GM23338 (cell line): ENCODE measurements at regions not wholly inside any gene's neighbourhood (a gene's known extent, or its start where the extent isn't known, plus 50 kb on each side); places are given as distances from the start of the nearest gene placed in this dataset.

ENCODE experiments used
- ATAC-seq: fragments of 200-7000 bp; cut with Tn5 transposase; 3 replicates; pipeline ENCODE4 v1.9.1; 2020
- DNase-seq: peaks from one replicate; pipeline ENCODE4 v3.0.0-alpha.2; 2015; ENCODE audit warnings: low spot score
- H2AFZ ChIP-seq: fragments of 200-600 bp; sonication (generic); 2 replicates; pipeline ENCODE4 v1.8.0; 2016; ENCODE audit warnings: antibody characterized with exemption, mild to moderate bottlenecking, moderate library complexity
- H3F3A ChIP-seq: fragments of 200-600 bp; sonication (generic); replicated peaks from 2 replicates; pipeline ENCODE4 v1.8.0; 2017; ENCODE audit warnings: antibody characterized with exemption, mixed run types, low read depth
- H3K27ac ChIP-seq: fragments of 200-600 bp; sonication (generic); 2 replicates; pipeline ENCODE4 v1.6.1; 2016; ENCODE audit warnings: low read depth
- H3K27me3 ChIP-seq: fragments of 200-600 bp; sonication (generic); 2 replicates; pipeline ENCODE4 v1.8.0; 2016; ENCODE audit warnings: mild to moderate bottlenecking, mixed run types, moderate library complexity; ENCODE audit not compliant: insufficient read depth
- H3K36me3 ChIP-seq: fragments of 200-600 bp; sonication (generic); 2 replicates; pipeline ENCODE4 v1.8.0; 2016; ENCODE audit warnings: mild to moderate bottlenecking; ENCODE audit not compliant: insufficient read depth
- H3K4me1 ChIP-seq: fragments of 200-600 bp; sonication (generic); 2 replicates; pipeline ENCODE4 v1.8.0; 2016; ENCODE audit warnings: mild to moderate bottlenecking, moderate library complexity; ENCODE audit not compliant: insufficient read depth
- H3K4me2 ChIP-seq: fragments of 200-600 bp; sonication (generic); 2 replicates; pipeline ENCODE4 v1.7.1; 2017; ENCODE audit warnings: mixed run types
- H3K4me3 ChIP-seq: fragments of 200-600 bp; sonication (generic); 2 replicates; pipeline ENCODE4 v1.6.1; 2016; ENCODE audit warnings: mixed run types
- H3K79me2 ChIP-seq: fragments of 200-600 bp; sonication (generic); replicated peaks from 2 replicates; pipeline ENCODE4 v1.8.0; 2017; ENCODE audit warnings: mild to moderate bottlenecking; ENCODE audit not compliant: insufficient read depth
- H3K9me2 ChIP-seq: fragments of 200-600 bp; sonication (generic); 2 replicates; pipeline ENCODE4 v1.8.0; 2017; ENCODE audit not compliant: insufficient read depth
- H4K20me1 ChIP-seq: fragments of 200-600 bp; sonication (generic); replicated peaks from 2 replicates; pipeline ENCODE4 v1.8.0; 2017; ENCODE audit warnings: mild to moderate bottlenecking; ENCODE audit not compliant: insufficient read depth
- H3K27ac Mint-ChIP-seq: 2 replicates; pipeline ENCODE4 v1.8.0; 2020; ENCODE audit warnings: inconsistent platforms, mild to moderate bottlenecking, moderate library complexity, mixed read lengths
- H3K27me3 Mint-ChIP-seq: 3 replicates; pipeline ENCODE4 v1.8.0; 2022; ENCODE audit warnings: low read depth, mild to moderate bottlenecking, moderate library complexity, mixed read lengths, inconsistent platforms; ENCODE audit not compliant: insufficient read depth, poor library complexity
- H3K36me3 Mint-ChIP-seq: 3 replicates; pipeline ENCODE4 v1.8.0; 2021; ENCODE audit warnings: low read depth, mild to moderate bottlenecking, inconsistent platforms, moderate library complexity, mixed read lengths
- H3K4me1 Mint-ChIP-seq: 3 replicates; pipeline ENCODE4 v1.8.0; 2020; ENCODE audit warnings: mild to moderate bottlenecking, inconsistent platforms, mixed read lengths
- H3K4me3 Mint-ChIP-seq: 3 replicates; pipeline ENCODE4 v1.8.0; 2021; ENCODE audit warnings: moderate library complexity, mild to moderate bottlenecking, inconsistent platforms, mixed read lengths
- H3K9me3 Mint-ChIP-seq: 3 replicates; pipeline ENCODE4 v1.8.0; 2020; ENCODE audit warnings: moderate library complexity, mild to moderate bottlenecking, inconsistent platforms, mixed read lengths
- CTCF ChIP-seq, 2 experiments: fragments of 200-600 bp in 1 of 2; sonication (generic) in 1 of 2; conservative IDR thresholded peaks; 2 replicates each; pipeline versions ENCODE4 v1.5.1 to v1.6.1; 2016 to 2017; ENCODE audit warnings: antibody characterized with exemption in 2 of 2, low read depth in 2 of 2, mild to moderate bottlenecking in 2 of 2, moderate library complexity in 1 of 2
- ETS1 ChIP-seq: IDR thresholded peaks from 2 replicates; pipeline ENCODE4 v1.6.1; 2016; ENCODE audit warnings: antibody characterized with exemption
- EZH2 ChIP-seq: fragments of 200-600 bp; sonication (generic); IDR thresholded peaks from one replicate; pipeline ENCODE4 v1.8.0; 2017; ENCODE audit warnings: antibody characterized with exemption, mild to moderate bottlenecking, low read depth; ENCODE audit not compliant: unreplicated experiment
- EZH2phosphoT487 ChIP-seq: fragments of 200-600 bp; sonication (generic); IDR thresholded peaks from one replicate; pipeline ENCODE4 v1.8.1; 2018; ENCODE audit warnings: antibody characterized with exemption; ENCODE audit not compliant: unreplicated experiment
- JUNB ChIP-seq: IDR thresholded peaks from one replicate; pipeline ENCODE4 v1.6.1; 2016; ENCODE audit warnings: antibody characterized with exemption; ENCODE audit not compliant: unreplicated experiment
- NANOG ChIP-seq: IDR thresholded peaks from 2 replicates; pipeline ENCODE4 v1.6.1; 2016; ENCODE audit warnings: antibody characterized with exemption, borderline replicate concordance
- POLR2AphosphoS5 ChIP-seq: IDR thresholded peaks from 2 replicates; pipeline ENCODE4 v1.6.1; 2016; ENCODE audit warnings: antibody characterized with exemption, low read depth
- STAT1 ChIP-seq: IDR thresholded peaks from one replicate; pipeline ENCODE4 v1.6.1; 2016; ENCODE audit warnings: antibody characterized with exemption; ENCODE audit not compliant: unreplicated experiment
- ZNF114 ChIP-seq: fragments of 250-450 bp; sonication (Bioruptor Pico); IDR thresholded peaks from 2 replicates; pipeline ENCODE4 v1.5.0; 2020; ENCODE audit warnings: mild to moderate bottlenecking, moderate library complexity
- TF ChIP-seq, protein P1 (sequence below): IDR thresholded peaks from one replicate; pipeline ENCODE4 v1.6.1; 2018; ENCODE audit warnings: antibody characterized with exemption; ENCODE audit not compliant: unreplicated experiment

GRCh38 chr3:191750618-191751017 is 289.7 kb downstream of the PYDC2 start (continued):
- TF ChIP-seq CTCF (conservative IDR thresholded peaks at IDR 0.05; ENCODE audit: low read depth in 2 of 2), result no peak
- no peak for TF ChIP-seq STAT1
- TF ChIP-seq EZH2phosphoT487, result no peak
- TF ChIP-seq, protein P1, sequence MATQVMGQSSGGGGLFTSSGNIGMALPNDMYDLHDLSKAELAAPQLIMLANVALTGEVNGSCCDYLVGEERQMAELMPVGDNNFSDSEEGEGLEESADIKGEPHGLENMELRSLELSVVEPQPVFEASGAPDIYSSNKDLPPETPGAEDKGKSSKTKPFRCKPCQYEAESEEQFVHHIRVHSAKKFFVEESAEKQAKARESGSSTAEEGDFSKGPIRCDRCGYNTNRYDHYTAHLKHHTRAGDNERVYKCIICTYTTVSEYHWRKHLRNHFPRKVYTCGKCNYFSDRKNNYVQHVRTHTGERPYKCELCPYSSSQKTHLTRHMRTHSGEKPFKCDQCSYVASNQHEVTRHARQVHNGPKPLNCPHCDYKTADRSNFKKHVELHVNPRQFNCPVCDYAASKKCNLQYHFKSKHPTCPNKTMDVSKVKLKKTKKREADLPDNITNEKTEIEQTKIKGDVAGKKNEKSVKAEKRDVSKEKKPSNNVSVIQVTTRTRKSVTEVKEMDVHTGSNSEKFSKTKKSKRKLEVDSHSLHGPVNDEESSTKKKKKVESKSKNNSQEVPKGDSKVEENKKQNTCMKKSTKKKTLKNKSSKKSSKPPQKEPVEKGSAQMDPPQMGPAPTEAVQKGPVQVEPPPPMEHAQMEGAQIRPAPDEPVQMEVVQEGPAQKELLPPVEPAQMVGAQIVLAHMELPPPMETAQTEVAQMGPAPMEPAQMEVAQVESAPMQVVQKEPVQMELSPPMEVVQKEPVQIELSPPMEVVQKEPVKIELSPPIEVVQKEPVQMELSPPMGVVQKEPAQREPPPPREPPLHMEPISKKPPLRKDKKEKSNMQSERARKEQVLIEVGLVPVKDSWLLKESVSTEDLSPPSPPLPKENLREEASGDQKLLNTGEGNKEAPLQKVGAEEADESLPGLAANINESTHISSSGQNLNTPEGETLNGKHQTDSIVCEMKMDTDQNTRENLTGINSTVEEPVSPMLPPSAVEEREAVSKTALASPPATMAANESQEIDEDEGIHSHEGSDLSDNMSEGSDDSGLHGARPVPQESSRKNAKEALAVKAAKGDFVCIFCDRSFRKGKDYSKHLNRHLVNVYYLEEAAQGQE, result no peak
- no peak for TF ChIP-seq POLR2AphosphoS5
- TF ChIP-seq ZNF114 (CRISPR knock-in tag), result no peak
- TF ChIP-seq ETS1, result no peak
- TF ChIP-seq JUNB, result no peak
- no peak for TF ChIP-seq NANOG

DNA sequence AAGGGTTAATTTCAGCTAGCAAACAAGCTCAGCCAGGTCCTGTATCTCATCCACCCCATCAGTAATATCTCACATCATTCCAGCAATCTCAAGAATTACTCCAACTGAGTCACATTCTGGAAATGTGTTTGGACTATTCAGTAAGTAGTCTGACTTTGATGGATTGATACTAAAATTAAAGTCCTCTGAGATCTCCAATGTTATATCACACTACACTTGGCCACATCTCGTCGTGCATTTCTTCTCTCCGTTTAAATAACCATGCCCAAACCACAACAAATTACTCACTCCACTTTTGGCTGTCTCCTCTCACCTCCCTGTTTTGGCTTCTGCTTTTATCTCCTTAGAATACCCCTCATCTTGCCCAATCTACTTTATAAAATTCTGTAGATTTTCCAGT is 292.2 kb downstream of the PYDC2 start:
- no peak overlapping the region for H3K27ac ChIP-seq
- H3K4me1 ChIP-seq, result no peaks in the 10 kb centered on the region
- Mint-ChIP-seq H3K27ac (no peak overlapping the region), H3K27me3 (no peaks in the 10 kb centered on the region), H3K9me3 (no peaks in the 10 kb centered on the region), H3K4me1 (no peaks in the 10 kb centered on the region), H3K36me3 (no peaks in the 10 kb centered on the region), H3K4me3 (no peak overlapping the region)
- H3K79me2 ChIP-seq, result no peaks in the 10 kb centered on the region
- no peak for DNase-seq
- no peak overlapping the region for H2AFZ ChIP-seq
- no peak for TF ChIP-seq NANOG
- no peak for TF ChIP-seq ZNF114 (CRISPR knock-in tag)
- no peak for TF ChIP-seq POLR2AphosphoS5
- no peak for TF ChIP-seq CTCF (conservative IDR thresholded peaks at IDR 0.05; ENCODE audit: low read depth in 2 of 2)
- no peak for TF ChIP-seq EZH2
- H3F3A ChIP-seq, result no peaks in the 10 kb centered on the region
- H3K4me2 ChIP-seq, result no peak overlapping the region
- H3K27me3 ChIP-seq, result no peaks in the 10 kb centered on the region
- no peak overlapping the region for H3K4me3 ChIP-seq
- H3K9me2 ChIP-seq, result no peaks in the 10 kb centered on the region
- H3K36me3 ChIP-seq, result no peaks in the 10 kb centered on the region
- ATAC-seq, result no peak
- no peaks in the 10 kb centered on the region for H4K20me1 ChIP-seq
